Neural cell (in vitro differentiated cells): ENCODE measurements at regions not wholly inside any gene's neighbourhood (a gene's known extent, or its start where the extent isn't known, plus 50 kb on each side); places are given as distances from the start of the nearest gene placed in this dataset.

Experiments used
- H2AFZ ChIP-seq: fragments of 200-600, 300-800 bp; sonication (generic), shearing (Covaris generic); 2 replicates; pipeline ENCODE4 v1.6.0; 2014; ENCODE audit warnings: low read depth, mild to moderate bottlenecking, antibody characterized with exemption, low read length, moderate library complexity
- H3F3A ChIP-seq: fragments of 200-600 bp; shearing (Covaris generic); 2 replicates; pipeline ENCODE4 v1.6.1; 2016; ENCODE audit warnings: mild to moderate bottlenecking, moderate library complexity, mixed read lengths, antibody characterized with exemption, low read length; ENCODE audit not compliant: insufficient read depth, poor library complexity, severe bottlenecking
- H3K27ac ChIP-seq: fragments of 200-600, 300-800 bp; sonication (generic), shearing (Covaris generic); 2 replicates; pipeline ENCODE4 v1.5.1; 2014; ENCODE audit warnings: mild to moderate bottlenecking, low read length, moderate library complexity
- H3K27me3 ChIP-seq: fragments of 300-800, 200-600 bp; sonication (generic), shearing (Covaris generic); 2 replicates; pipeline ENCODE4 v1.6.0; 2014; ENCODE audit warnings: mild to moderate bottlenecking, low read depth, low read length, moderate library complexity; ENCODE audit not compliant: insufficient read depth
- H3K36me3 ChIP-seq: fragments of 300-800, 200-600 bp; sonication (generic), shearing (Covaris generic); 2 replicates; pipeline ENCODE4 v1.5.1; 2014; ENCODE audit warnings: mild to moderate bottlenecking, antibody characterized with exemption, low read length, moderate library complexity; ENCODE audit not compliant: insufficient read depth
- H3K4me2 ChIP-seq: fragments of 300-800, 200-600 bp; sonication (generic), shearing (Covaris generic); 2 replicates; pipeline ENCODE4 v1.6.0; 2014; ENCODE audit warnings: mild to moderate bottlenecking, low read length
- H3K4me3 ChIP-seq: fragments of 300-800, 200-600 bp; sonication (generic), shearing (Covaris generic); 2 replicates; pipeline ENCODE4 v1.5.1; 2014; ENCODE audit warnings: mild to moderate bottlenecking, low read length, moderate library complexity
- H3K79me2 ChIP-seq: fragments of 200-600 bp; shearing (Covaris generic); replicated peaks from 2 replicates; pipeline ENCODE4 v1.6.0; 2014; ENCODE audit warnings: mild to moderate bottlenecking, low read length, moderate library complexity; ENCODE audit not compliant: insufficient read depth
- H3K9ac ChIP-seq: fragments of 300-800, 200-600 bp; sonication (generic), shearing (Covaris generic); 2 replicates; pipeline ENCODE4 v1.6.1; 2016; ENCODE audit warnings: mild to moderate bottlenecking, low read length, mixed read lengths
- H3K9me2 ChIP-seq: fragments of 200-600 bp; shearing (Covaris generic); 2 replicates; pipeline ENCODE4 v1.6.1; 2016; ENCODE audit warnings: mild to moderate bottlenecking, low read length, mixed read lengths; ENCODE audit not compliant: insufficient read depth
- H3K9me3 ChIP-seq: fragments of 200-600, 300-800 bp; sonication (generic), shearing (Covaris generic); 2 replicates; pipeline ENCODE4 v1.6.1; 2016; ENCODE audit warnings: mild to moderate bottlenecking, mixed run types, low read length, moderate library complexity, mixed read lengths
- H4K20me1 ChIP-seq: fragments of 200-600 bp; shearing (Covaris generic); 2 replicates; pipeline ENCODE4 v1.6.1; 2016; ENCODE audit warnings: mild to moderate bottlenecking, mixed run types; ENCODE audit not compliant: insufficient read depth
- CTCF ChIP-seq: fragments of 450-650 bp; IDR thresholded peaks from 2 replicates; pipeline ENCODE4 v1.5.1; 2014; ENCODE audit warnings: antibody characterized with exemption, mild to moderate bottlenecking, moderate library complexity; ENCODE audit not compliant: poor library complexity, severe bottlenecking
- EP300 ChIP-seq: fragments of 450-650 bp; conservative IDR thresholded peaks from 2 replicates; pipeline ENCODE4 v1.6.1; 2014; ENCODE audit warnings: antibody characterized with exemption, mild to moderate bottlenecking, moderate library complexity; ENCODE audit not compliant: poor library complexity, severe bottlenecking
- EZH2 ChIP-seq: fragments of 200-600, 300-800 bp; shearing (Covaris generic), sonication (generic); IDR thresholded peaks from 2 replicates; pipeline ENCODE4 v1.6.1; 2014; ENCODE audit warnings: antibody characterized with exemption, low read length, borderline replicate concordance, mild to moderate bottlenecking; ENCODE audit not compliant: insufficient read depth, poor library complexity, severe bottlenecking
- MXI1 ChIP-seq: fragments of 450-650 bp; conservative IDR thresholded peaks from 2 replicates; pipeline ENCODE4 v1.6.1; 2014; ENCODE audit warnings: antibody characterized with exemption, mild to moderate bottlenecking; ENCODE audit not compliant: poor library complexity, severe bottlenecking
- POLR2AphosphoS5 ChIP-seq: IDR thresholded peaks from 2 replicates; pipeline ENCODE4 v1.6.1; 2012
- RAD21 ChIP-seq: fragments of 450-650 bp; conservative IDR thresholded peaks from 2 replicates; pipeline ENCODE4 v1.6.1; 2014; ENCODE audit warnings: antibody characterized with exemption, mild to moderate bottlenecking, moderate library complexity
- REST ChIP-seq: IDR thresholded peaks from 2 replicates; pipeline ENCODE4 v1.6.1; 2012; ENCODE audit warnings: borderline replicate concordance
- SMC3 ChIP-seq: fragments of 450-650 bp; conservative IDR thresholded peaks from 2 replicates; pipeline ENCODE4 v1.6.1; 2014; ENCODE audit warnings: antibody characterized with exemption, mild to moderate bottlenecking, moderate library complexity; ENCODE audit not compliant: poor library complexity
- TAF1 ChIP-seq: IDR thresholded peaks from 2 replicates; pipeline ENCODE4 v1.6.1; 2012; ENCODE audit warnings: low read depth

- no peak overlapping the region for H3K4me2 ChIP-seq
- no peaks in the 10 kb centered on the region for H4K20me1 ChIP-seq
- no peaks in the 10 kb centered on the region for H3K36me3 ChIP-seq
- no peak overlapping the region for H3K27ac ChIP-seq
- TF ChIP-seq SMC3 = no peak
- TF ChIP-seq MXI1 = no peak
- TF ChIP-seq POLR2AphosphoS5 = no peak
- TF ChIP-seq CTCF = no peak
- TF ChIP-seq EZH2 = no peak
- TF ChIP-seq TAF1 = no peak
- TF ChIP-seq EP300 = no peak
- TF ChIP-seq REST = no peak
- TF ChIP-seq RAD21 = no peak
- H3K79me2 ChIP-seq = no peaks in the 10 kb centered on the region
- no peaks in the 10 kb centered on the region for H3K27me3 ChIP-seq
- H3K9me2 ChIP-seq = no peaks in the 10 kb centered on the region
- no peaks in the 10 kb centered on the region for H3K9me3 ChIP-seq
- no peak overlapping the region for H3K9ac ChIP-seq
- H3F3A ChIP-seq = no peaks in the 10 kb centered on the region
- H3K4me3 ChIP-seq = no peak overlapping the region
- H2AFZ ChIP-seq = no peak overlapping the region
Measured at GRCh38 chr1:218058730-218059129, 226.4 kb upstream of the RRP15 start.

DNA sequence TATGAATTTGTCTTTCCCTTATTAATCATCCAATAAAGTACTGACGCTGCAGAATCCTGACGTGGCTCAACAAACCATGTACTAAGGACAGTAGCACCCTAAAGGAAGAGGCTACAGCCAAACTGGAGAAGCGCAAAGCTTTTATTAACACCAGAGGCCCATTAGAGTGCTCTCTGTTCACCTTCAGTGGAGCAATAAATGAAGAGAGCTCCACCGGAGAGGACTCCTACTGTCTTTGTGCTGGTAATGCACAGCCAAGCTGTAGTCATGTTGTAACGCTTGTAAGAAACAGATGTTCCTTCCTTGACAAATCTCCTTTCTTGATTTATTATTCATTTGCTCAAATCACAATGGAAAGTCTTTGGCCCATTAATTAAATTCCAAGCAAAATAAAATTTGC, 220.7 kb upstream of the RRP15 start:
- H3F3A ChIP-seq = no peaks in the 10 kb centered on the region
- TF ChIP-seq SMC3 (no peak), RAD21 (no peak), CTCF (no peak), EZH2 (no peak), EP300 (no peak), REST (no peak), TAF1 (no peak), POLR2AphosphoS5 (no peak), MXI1 (no peak)

More for the DNA sequence above, 220.7 kb upstream of the RRP15 start:
- H3K27ac ChIP-seq = no peak overlapping the region
- no peak overlapping the region for H3K4me3 ChIP-seq
- no peaks in the 10 kb centered on the region for H3K36me3 ChIP-seq
- no peaks in the 10 kb centered on the region for H4K20me1 ChIP-seq
- H3K9me2 ChIP-seq = no peaks in the 10 kb centered on the region
- no peak overlapping the region for H3K9ac ChIP-seq
- no peak overlapping the region for H3K4me2 ChIP-seq
- H3K27me3 ChIP-seq = no peaks in the 10 kb centered on the region
- H3K9me3 ChIP-seq = no peaks in the 10 kb centered on the region
- no peaks in the 10 kb centered on the region for H3K79me2 ChIP-seq
- H2AFZ ChIP-seq = no peak overlapping the region
